ENCODE measurements at regions not wholly inside any gene's neighbourhood (a gene's known extent, or its start where the extent isn't known, plus 50 kb on each side); places are given as distances from the start of the nearest gene placed in this dataset.

- TF ChIP-seq POLR2A (IDR thresholded peaks at IDR 0.05; ENCODE audit: low read depth, low read length) (no peak), TAF1 (IDR thresholded peaks at IDR 0.05; ENCODE audit: low read depth, low read length) (no peak), POU2F2 (IDR thresholded peaks at IDR 0.05; ENCODE audit: low read depth, low read length) (no peak)
Observed at GRCh38 chr7:54260941-54261371, 281.2 kb upstream of the VSTM2A start.
